ENCODE measurements at regions not wholly inside any gene's neighbourhood (a gene's known extent, or its start where the extent isn't known, plus 50 kb on each side); places are given as distances from the start of the nearest gene placed in this dataset.
"Not testable (repeated sequence)": the region's sequence is repeated elsewhere in the genome, so short reads cannot be mapped to it uniquely, and the experiment has no call there.

GRCh38 chr10:9097991-9098306, 1043.5 kb downstream of the GATA3 start:
- no peak for DNase-seq (ENCODE audit: low read depth)

GRCh38 chr10:9102026-9102425, 1047.5 kb downstream of the GATA3 start:
- DNase-seq (ENCODE audit: low read depth): peak; percentile 3

GRCh38 chr10:9103301-9103700, 1048.8 kb downstream of the GATA3 start:
- no peak for DNase-seq (ENCODE audit: low read depth)

GRCh38 chr10:9111976-9112375, 1057.5 kb downstream of the GATA3 start:
- no peak for DNase-seq (ENCODE audit: low read depth)

GRCh38 chr10:9126728-9127127, 1072.2 kb downstream of the GATA3 start:
- DNase-seq (ENCODE audit: low read depth): no peak

- no peak for DNase-seq (ENCODE audit: low read depth)
Observed at GRCh38 chr10:9137368-9137767, 1082.9 kb downstream of the GATA3 start.

GRCh38 chr10:9138829-9139228, 1084.3 kb downstream of the GATA3 start:
- DNase-seq (ENCODE audit: low read depth): not testable (repeated sequence)

GRCh38 chr10:9140373-9140772, 1085.9 kb downstream of the GATA3 start:
- no peak for DNase-seq (ENCODE audit: low read depth)

GRCh38 chr10:9147475-9147874, 1093.0 kb downstream of the GATA3 start:
- DNase-seq (ENCODE audit: low read depth): no peak

GRCh38 chr10:9149134-9149533, 1094.6 kb downstream of the GATA3 start:
- no peak for DNase-seq (ENCODE audit: low read depth)

GRCh38 chr10:9153057-9153456, 1098.6 kb downstream of the GATA3 start:
- not testable (repeated sequence) for DNase-seq (ENCODE audit: low read depth)

GRCh38 chr10:9157656-9158055, 1103.2 kb downstream of the GATA3 start:
- DNase-seq (ENCODE audit: low read depth): no peak

- no peak for DNase-seq (ENCODE audit: low read depth)
Observed at GRCh38 chr10:9158675-9159074, 1104.2 kb downstream of the GATA3 start.

- no peak for DNase-seq (ENCODE audit: low read depth)
Observed at GRCh38 chr10:9160275-9160674, 1105.8 kb downstream of the GATA3 start.

GRCh38 chr10:9163699-9164098, 1109.2 kb downstream of the GATA3 start:
- DNase-seq (ENCODE audit: low read depth): no peak

GRCh38 chr10:9166770-9167169, 1112.3 kb downstream of the GATA3 start:
- DNase-seq (ENCODE audit: low read depth): no peak

- no peak for DNase-seq (ENCODE audit: low read depth)
Observed at GRCh38 chr10:9172276-9172675, 1117.8 kb downstream of the GATA3 start.

GRCh38 chr10:9175200-9175599, 1120.7 kb downstream of the GATA3 start:
- no peak for DNase-seq (ENCODE audit: low read depth)

- DNase-seq (ENCODE audit: low read depth): not testable (repeated sequence)
Observed at GRCh38 chr10:9183197-9183880, 1128.9 kb downstream of the GATA3 start.

- no peak for DNase-seq (ENCODE audit: low read depth)
Observed at GRCh38 chr10:9188022-9188810, 1133.7 kb downstream of the GATA3 start.

GRCh38 chr10:9189448-9189847, 1135.0 kb downstream of the GATA3 start:
- DNase-seq (ENCODE audit: low read depth): no peak

GRCh38 chr10:9193120-9193519, 1138.6 kb downstream of the GATA3 start:
- DNase-seq (ENCODE audit: low read depth): no peak

GRCh38 chr10:9195385-9195784, 1140.9 kb downstream of the GATA3 start:
- DNase-seq (ENCODE audit: low read depth): no peak

- no peak for DNase-seq (ENCODE audit: low read depth)
Observed at GRCh38 chr10:9198611-9199010, 1144.1 kb downstream of the GATA3 start.

All from RPMI7951 (cell line).